ENCODE measurements at regions not wholly inside any gene's neighbourhood (a gene's known extent, or its start where the extent isn't known, plus 50 kb on each side); places are given as distances from the start of the nearest gene placed in this dataset.

GRCh38 chr17:77508047-77508715, 367.4 kb downstream of the SEC14L1 start (continued):
- no peak for TF ChIP-seq IRF9 (CRISPR knock-in tag; IDR thresholded peaks at IDR 0.05; ENCODE audit: borderline replicate concordance)
- no peak for TF ChIP-seq IRF2 (CRISPR knock-in tag; IDR thresholded peaks at IDR 0.05)
- no peak for TF ChIP-seq ZNF446 (CRISPR knock-in tag; IDR thresholded peaks at IDR 0.05)
- no peak for TF ChIP-seq SP140L (CRISPR knock-in tag; IDR thresholded peaks at IDR 0.05; ENCODE audit: borderline replicate concordance)
- no peak for TF ChIP-seq JUNB (CRISPR knock-in tag; IDR thresholded peaks at IDR 0.05; ENCODE audit: borderline replicate concordance)
- peak; percentile 40; the same call in 1 of the 2 replicates for TF ChIP-seq SAP130 (CRISPR knock-in tag; IDR thresholded peaks at IDR 0.05; ENCODE audit: low read depth)
- 0 out of 2 replicates have a peak, but pooled peaks have one; percentile 40 for TF ChIP-seq ZNF746 (CRISPR knock-in tag; IDR thresholded peaks at IDR 0.05)
- TF ChIP-seq SALL2 (CRISPR knock-in tag; IDR thresholded peaks at IDR 0.05) = no peak
- TF ChIP-seq ZNF660 (CRISPR knock-in tag; IDR thresholded peaks at IDR 0.05; ENCODE audit: borderline replicate concordance, low read depth) = no peak
- TF ChIP-seq ZNF747 (CRISPR knock-in tag; IDR thresholded peaks at IDR 0.05; ENCODE audit: borderline replicate concordance) = no peak
- no peak for TF ChIP-seq TBX3 (IDR thresholded peaks at IDR 0.05; ENCODE audit: borderline replicate concordance)
- 0 out of 2 replicates have a peak, but pooled peaks have one; percentile 24 for TF ChIP-seq MTERF4 (CRISPR knock-in tag; IDR thresholded peaks at IDR 0.05)
- TF ChIP-seq ZNF670 (CRISPR knock-in tag; IDR thresholded peaks at IDR 0.05; ENCODE audit: borderline replicate concordance) = no peak
- peak; percentile 92 for TF ChIP-seq HIC2 (CRISPR knock-in tag; IDR thresholded peaks at IDR 0.05; ENCODE audit: low read depth)
- peak; percentile 86 for TF ChIP-seq GATAD2A (CRISPR knock-in tag; IDR thresholded peaks at IDR 0.05)
- TF ChIP-seq KDM2A (CRISPR knock-in tag; IDR thresholded peaks at IDR 0.05; ENCODE audit: borderline replicate concordance, low read depth) = 0 out of 2 replicates have a peak, but pooled peaks have one; percentile 19
- peak; percentile 62 for TF ChIP-seq CEBPG (CRISPR knock-in tag; IDR thresholded peaks at IDR 0.05)
- no peak for TF ChIP-seq HDAC2 (CRISPR knock-in tag; IDR thresholded peaks at IDR 0.05)
- TF ChIP-seq NCOA1 (CRISPR knock-in tag; IDR thresholded peaks at IDR 0.05) = no peak
- no peak for TF ChIP-seq ZNF720 (CRISPR knock-in tag; IDR thresholded peaks at IDR 0.05)
- TF ChIP-seq ZNF280D (CRISPR knock-in tag; IDR thresholded peaks at IDR 0.05) = no peak
- no peak for TF ChIP-seq ATF3 (CRISPR knock-in tag; IDR thresholded peaks at IDR 0.05)
- TF ChIP-seq CREB1 (IDR thresholded peaks at IDR 0.05) = no peak
- TF ChIP-seq CREB1 (CRISPR knock-in tag; IDR thresholded peaks at IDR 0.05) = no peak
- no peak for TF ChIP-seq KLF13 (CRISPR knock-in tag; IDR thresholded peaks at IDR 0.05)

All from HepG2 (cell line).